Left lung (tissue), 4 donors: ENCODE measurements at regions not wholly inside any gene's neighbourhood (a gene's known extent, or its start where the extent isn't known, plus 50 kb on each side); places are given as distances from the start of the nearest gene placed in this dataset.

ENCODE experiments used
- ATAC-seq: fragments of 200-7000 bp; cut with Tn5 transposase; one replicate; pipeline ENCODE4 v1.9.1; 2020; ENCODE audit warnings: moderate library complexity
- DNase-seq, 4 donors: peaks; one replicate each; pipeline ENCODE4 v3.0.0-alpha.2; 2013 to 2020
- H3K27ac ChIP-seq, 2 donors: fragments of 200-600 bp; sonication (generic) in 1 of 2; one replicate each; pipeline versions ENCODE4 v1.5.0 to v1.8.0; 2020 to 2021
- H3K27me3 ChIP-seq, 2 donors: fragments of 200-600 bp; sonication (generic) in 1 of 2; one replicate each; pipeline versions ENCODE4 v1.5.0 to v1.8.0; 2020 to 2021
- H3K36me3 ChIP-seq, 2 donors: fragments of 200-600 bp; sonication (generic) in 1 of 2; one replicate each; pipeline versions ENCODE4 v1.5.0 to v1.8.0; 2020 to 2021
- H3K4me1 ChIP-seq, 2 donors: fragments of 200-600 bp; one replicate each; pipeline ENCODE4 v1.8.0; 2021
- H3K4me3 ChIP-seq, 2 donors: fragments of 200-600 bp; sonication (generic) in 1 of 2; one replicate each; pipeline versions ENCODE4 v1.5.0 to v1.8.0; 2020 to 2021; ENCODE audit warnings: mild to moderate bottlenecking in 1 of 2
- H3K9me3 ChIP-seq, 2 donors: fragments of 200-600 bp; sonication (generic) in 1 of 2; one replicate each; pipeline versions ENCODE4 v1.5.0 to v1.8.0; 2020 to 2021
- intact Hi-C, 2 donors: fragments of 100-400 bp; cut with DNase I; formaldehyde crosslinking; loops; one replicate each; pipeline versions ENCODE4 v1.11.2 to v1.14.2; 2022
- TF ChIP-seq, protein P1 (sequence below), 2 donors: fragments of 200-600 bp; sonication (generic) in 1 of 2; IDR thresholded peaks; one replicate each; pipeline versions ENCODE4 v1.5.0 to v1.8.0; 2021; ENCODE audit warnings: antibody characterized with exemption in 2 of 2
- donor health status: DM: no; HTN: yes; CAD: no.
- donor health status: DM: no; HTN: no; CAD: no.

DNA sequence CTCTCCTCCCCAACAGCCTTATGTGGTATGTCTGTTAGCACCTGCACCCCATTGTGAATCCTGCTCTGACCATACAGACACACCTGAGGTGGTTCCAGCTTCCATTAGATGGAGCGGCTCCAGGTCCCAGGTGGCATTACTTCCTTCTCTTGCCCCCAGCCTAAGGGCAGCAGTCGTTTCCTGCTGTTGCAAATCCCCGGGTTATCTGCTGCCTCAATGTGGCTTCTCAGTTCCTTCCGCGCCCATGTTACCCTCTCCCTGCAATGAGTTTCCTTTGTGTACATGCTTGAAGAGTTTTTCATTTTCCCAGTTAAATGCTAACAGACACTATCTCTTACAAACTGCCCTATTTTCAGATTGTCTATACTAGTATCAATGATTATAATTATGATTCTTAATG is 62.8 kb upstream of the PRKCQ start:
- H3K36me3 ChIP-seq = no peaks in the 10 kb centered on the region
- DNase-seq (no peak), ATAC-seq (no peak)
- peaks cover 0 to 3% of the 10 kb centered on the region in 2 donors for H3K27me3 ChIP-seq
- no peak overlapping the region for H3K4me3 ChIP-seq
- intact Hi-C loops = no loop called here
- no peaks in the 10 kb centered on the region for H3K4me1 ChIP-seq
- TF ChIP-seq, protein P1, sequence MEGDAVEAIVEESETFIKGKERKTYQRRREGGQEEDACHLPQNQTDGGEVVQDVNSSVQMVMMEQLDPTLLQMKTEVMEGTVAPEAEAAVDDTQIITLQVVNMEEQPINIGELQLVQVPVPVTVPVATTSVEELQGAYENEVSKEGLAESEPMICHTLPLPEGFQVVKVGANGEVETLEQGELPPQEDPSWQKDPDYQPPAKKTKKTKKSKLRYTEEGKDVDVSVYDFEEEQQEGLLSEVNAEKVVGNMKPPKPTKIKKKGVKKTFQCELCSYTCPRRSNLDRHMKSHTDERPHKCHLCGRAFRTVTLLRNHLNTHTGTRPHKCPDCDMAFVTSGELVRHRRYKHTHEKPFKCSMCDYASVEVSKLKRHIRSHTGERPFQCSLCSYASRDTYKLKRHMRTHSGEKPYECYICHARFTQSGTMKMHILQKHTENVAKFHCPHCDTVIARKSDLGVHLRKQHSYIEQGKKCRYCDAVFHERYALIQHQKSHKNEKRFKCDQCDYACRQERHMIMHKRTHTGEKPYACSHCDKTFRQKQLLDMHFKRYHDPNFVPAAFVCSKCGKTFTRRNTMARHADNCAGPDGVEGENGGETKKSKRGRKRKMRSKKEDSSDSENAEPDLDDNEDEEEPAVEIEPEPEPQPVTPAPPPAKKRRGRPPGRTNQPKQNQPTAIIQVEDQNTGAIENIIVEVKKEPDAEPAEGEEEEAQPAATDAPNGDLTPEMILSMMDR (IDR thresholded peaks at IDR 0.05) = no peak
- no peaks in the 10 kb centered on the region for H3K9me3 ChIP-seq
- no peak overlapping the region for H3K27ac ChIP-seq

DNA sequence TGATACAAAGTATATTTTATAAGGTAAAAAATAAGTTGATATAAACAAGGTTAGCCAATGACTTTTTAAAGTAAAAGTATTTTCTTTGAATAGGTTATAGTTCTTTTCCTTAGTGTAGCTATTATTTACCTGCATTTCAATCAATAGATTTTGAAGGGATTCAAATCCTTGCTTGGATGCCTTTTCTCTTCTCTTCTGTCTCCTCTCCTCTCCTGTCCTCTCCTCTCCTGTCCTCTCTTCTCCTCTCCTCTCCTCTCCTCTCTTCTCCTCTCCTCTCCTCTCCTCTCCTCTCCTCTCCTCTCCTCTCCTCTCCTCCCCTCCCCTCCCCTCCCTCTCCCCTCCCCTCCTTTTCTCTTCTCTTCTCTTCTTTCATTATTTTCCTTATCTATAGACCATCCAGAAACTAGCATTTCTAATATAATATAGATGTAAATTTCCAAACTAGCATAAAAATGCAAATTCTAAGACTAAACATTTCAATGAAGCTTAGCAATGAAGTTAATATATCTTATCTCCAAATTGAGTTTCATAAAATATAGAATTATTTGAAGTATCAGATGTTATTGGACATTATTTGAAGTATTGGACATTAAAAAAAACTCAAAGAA is 60.5 kb upstream of the PRKCQ start:
- Histone ChIP-seq H3K36me3 (no peaks in the 10 kb centered on the region), H3K27me3 (no peaks in the 10 kb centered on the region), H3K4me1 (no peaks in the 10 kb centered on the region), H3K4me3 (no peak overlapping the region), H3K9me3 (no peaks in the 10 kb centered on the region), H3K27ac (no peak overlapping the region)
- no peak for DNase-seq
- no peak for ATAC-seq
- TF ChIP-seq, protein P1 (IDR thresholded peaks at IDR 0.05) = no peak
- intact Hi-C loops = no loop called here

DNA sequence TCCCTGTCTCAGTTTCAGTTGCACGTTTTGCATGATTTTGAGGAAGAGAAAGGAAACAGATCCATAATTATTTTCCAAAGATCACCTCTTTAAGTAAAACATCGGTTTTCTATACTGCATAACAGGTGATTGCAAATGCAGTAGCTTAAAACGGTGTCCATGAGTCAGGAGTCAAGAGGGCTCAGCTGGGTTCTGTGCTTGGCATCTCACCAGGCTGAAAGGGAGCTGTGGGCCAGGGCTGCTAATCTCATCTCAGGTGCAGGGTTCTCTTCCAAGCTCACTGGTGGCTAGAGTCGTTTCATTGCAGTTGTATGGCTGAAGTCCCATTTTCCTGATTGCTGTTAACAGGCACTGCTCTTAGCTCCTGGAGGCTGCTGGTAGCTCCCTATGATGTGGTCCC is 57.0 kb upstream of the PRKCQ start:
- no peaks in the 10 kb centered on the region for H3K36me3 ChIP-seq
- intact Hi-C loops = no loop called here
- H3K27me3 ChIP-seq = no peaks in the 10 kb centered on the region
- no peak overlapping the region for H3K4me3 ChIP-seq
- no peaks in the 10 kb centered on the region for H3K4me1 ChIP-seq
- H3K27ac ChIP-seq = no peak overlapping the region
- no peak for ATAC-seq
- H3K9me3 ChIP-seq = no peaks in the 10 kb centered on the region
- no peak for DNase-seq
- TF ChIP-seq, protein P1 (IDR thresholded peaks at IDR 0.05) = no peak

DNA sequence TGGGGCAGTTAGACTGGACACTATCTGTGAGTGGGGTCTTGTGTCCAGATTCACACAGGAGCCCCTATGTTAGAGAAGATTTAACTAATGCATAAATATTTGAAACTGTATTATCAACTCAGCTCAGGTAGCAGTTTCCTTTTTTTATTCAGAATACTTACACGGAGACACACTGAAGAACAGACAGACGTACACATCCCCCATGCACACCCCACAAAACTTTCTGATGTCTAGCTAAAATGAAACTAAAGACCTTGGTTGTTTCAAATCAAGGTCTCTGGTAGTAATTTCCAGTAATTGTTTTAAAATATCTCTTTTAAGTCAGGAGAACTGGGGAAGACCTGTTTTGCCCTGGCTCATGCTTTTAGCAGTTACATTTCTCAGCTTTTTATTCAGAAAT is 55.7 kb upstream of the PRKCQ start:
- no peaks in the 10 kb centered on the region for H3K9me3 ChIP-seq
- TF ChIP-seq, protein P1 (IDR thresholded peaks at IDR 0.05) = no peak
- ATAC-seq (no peak), DNase-seq (no peak)
- no peak overlapping the region for H3K4me3 ChIP-seq
- intact Hi-C loops = no loop called here
- H3K27ac ChIP-seq = no peak overlapping the region
- no peaks in the 10 kb centered on the region for H3K4me1 ChIP-seq
- no peaks in the 10 kb centered on the region for H3K36me3 ChIP-seq
- no peaks in the 10 kb centered on the region for H3K27me3 ChIP-seq
